Liver (tissue), 8 donors: ENCODE measurements at regions not wholly inside any gene's neighbourhood (a gene's known extent, or its start where the extent isn't known, plus 50 kb on each side); places are given as distances from the start of the nearest gene placed in this dataset.

ENCODE experiments used
- DNase-seq: peaks from one replicate; pipeline ENCODE4 v3.0.0-alpha.2; 2017; ENCODE audit warnings: low spot score
- H3K27ac ChIP-seq, 2 donors: one replicate each; pipeline ENCODE4 v1.7.0; 2013; ENCODE audit warnings: inconsistent platforms in 2 of 2, low read length in 2 of 2, control low read depth in 1 of 2, low read depth in 1 of 2, mild to moderate bottlenecking in 1 of 2
- H3K27me3 ChIP-seq, 4 donors: one replicate each; pipeline versions ENCODE4 v1.6.1 to v1.7.0; 2013; ENCODE audit warnings: low read length in 3 of 4, inconsistent platforms in 1 of 4, mild to moderate bottlenecking in 1 of 4, moderate library complexity in 1 of 4; ENCODE audit not compliant: control insufficient read depth in 4 of 4, insufficient read depth in 4 of 4
- H3K36me3 ChIP-seq, 4 donors: one replicate each; pipeline versions ENCODE4 v1.6.1 to v1.7.0; 2013; ENCODE audit warnings: low read length in 3 of 4, mild to moderate bottlenecking in 3 of 4, low read depth in 1 of 4, moderate library complexity in 1 of 4; ENCODE audit not compliant: control insufficient read depth in 4 of 4, insufficient read depth in 3 of 4
- H3K4me1 ChIP-seq, 4 donors: one replicate each; pipeline versions ENCODE4 v1.6.1 to v1.7.0; 2013; ENCODE audit warnings: low read length in 3 of 4, mild to moderate bottlenecking in 3 of 4, moderate library complexity in 1 of 4; ENCODE audit not compliant: control insufficient read depth in 4 of 4, insufficient read depth in 4 of 4
- H3K4me3 ChIP-seq, 3 donors: one replicate each; pipeline versions ENCODE4 v1.6.1 to v1.7.0; 2013; ENCODE audit warnings: low read length in 3 of 3, control low read depth in 1 of 3, low read depth in 1 of 3, mild to moderate bottlenecking in 1 of 3
- H3K9ac ChIP-seq, 2 donors: one replicate each; pipeline ENCODE4 v1.7.0; 2013; ENCODE audit warnings: low read length in 2 of 2, mild to moderate bottlenecking in 2 of 2, moderate library complexity in 2 of 2, control low read depth in 1 of 2, low read depth in 1 of 2
- H3K9me3 ChIP-seq, 4 donors: one replicate each; pipeline versions ENCODE4 v1.6.1 to v1.7.0; 2013; ENCODE audit warnings: low read length in 3 of 4; ENCODE audit not compliant: control insufficient read depth in 4 of 4
- ATF3 ChIP-seq: IDR thresholded peaks from 2 replicates; pipeline ENCODE4 v1.6.1; 2016; ENCODE audit warnings: antibody characterized with exemption
- CTCF ChIP-seq: fragments of 150-350 bp; IDR thresholded peaks from 2 replicates; pipeline ENCODE4 v1.5.1; 2017; ENCODE audit warnings: improper control_type of control experiment, low read depth, low read length; ENCODE audit not compliant: missing input control
- EGR1 ChIP-seq, 2 donors: IDR thresholded peaks; 2 replicates each; pipeline ENCODE4 v1.6.1; 2016 to 2018; ENCODE audit warnings: antibody characterized with exemption in 2 of 2, low read depth in 2 of 2
- FOXA1 ChIP-seq: IDR thresholded peaks from 2 replicates; pipeline ENCODE4 v1.6.1; 2016; ENCODE audit warnings: antibody characterized with exemption
- FOXA2 ChIP-seq: IDR thresholded peaks from 2 replicates; pipeline ENCODE4 v1.6.1; 2016; ENCODE audit warnings: antibody characterized with exemption
- GABPA ChIP-seq, 2 donors: IDR thresholded peaks in 1 of 2; conservative IDR thresholded peaks in 1 of 2; 2 replicates each; pipeline ENCODE4 v1.6.1; 2016; ENCODE audit warnings: antibody characterized with exemption in 2 of 2, mild to moderate bottlenecking in 1 of 2, moderate library complexity in 1 of 2
- HNF4A ChIP-seq, 2 donors: conservative IDR thresholded peaks; 2 replicates each; pipeline ENCODE4 v1.6.1; 2016; ENCODE audit warnings: antibody characterized with exemption in 2 of 2, mild to moderate bottlenecking in 2 of 2
- HNF4G ChIP-seq: IDR thresholded peaks from 2 replicates; pipeline ENCODE4 v1.6.1; 2016; ENCODE audit warnings: antibody characterized with exemption
- JUND ChIP-seq, 2 donors: IDR thresholded peaks; 2 replicates each; pipeline ENCODE4 v1.6.1; 2016; ENCODE audit warnings: antibody characterized with exemption in 2 of 2
- MAX ChIP-seq: IDR thresholded peaks from 2 replicates; pipeline ENCODE4 v1.6.1; 2016; ENCODE audit warnings: antibody characterized with exemption
- NR2F2 ChIP-seq: IDR thresholded peaks from 2 replicates; pipeline ENCODE4 v1.6.1; 2016; ENCODE audit warnings: antibody characterized with exemption
- RAD21 ChIP-seq, 2 donors: IDR thresholded peaks; 2 replicates each; pipeline ENCODE4 v1.6.1; 2016; ENCODE audit warnings: antibody characterized with exemption in 2 of 2, mild to moderate bottlenecking in 2 of 2
- REST ChIP-seq: IDR thresholded peaks from 2 replicates; pipeline ENCODE4 v1.6.1; 2016; ENCODE audit warnings: antibody characterized with exemption, mild to moderate bottlenecking
- RXRA ChIP-seq, 2 donors: IDR thresholded peaks; 2 replicates each; pipeline ENCODE4 v1.6.1; 2017 to 2018; ENCODE audit warnings: antibody characterized with exemption in 2 of 2, mild to moderate bottlenecking in 1 of 2
- SP1 ChIP-seq: IDR thresholded peaks from 2 replicates; pipeline ENCODE4 v1.6.1; 2018; ENCODE audit warnings: antibody characterized with exemption, mild to moderate bottlenecking
- TAF1 ChIP-seq: conservative IDR thresholded peaks from 2 replicates; pipeline ENCODE4 v1.6.1; 2016; ENCODE audit warnings: antibody characterized with exemption, mild to moderate bottlenecking
- YY1 ChIP-seq: IDR thresholded peaks from 2 replicates; pipeline ENCODE4 v1.6.1; 2016; ENCODE audit warnings: antibody characterized with exemption, mild to moderate bottlenecking
- ZBTB33 ChIP-seq: IDR thresholded peaks from 2 replicates; pipeline ENCODE4 v1.6.1; 2016; ENCODE audit warnings: antibody characterized with exemption
- WGBS: extraction: QIAGEN DNeasy Blood & Tissue Kit; methylation state at CpG from one replicate; pipeline ENCODE4 v1.1.7; 2013; 5-methylcytosine and 5-hydroxymethylcytosine counted together
- donor health status: healthy.
- donor health status: healthy.
- donor health status: healthy.
- donor health status: healthy.
- donor health status: healthy.

GRCh38 chr2:66273933-66274490 is 160.9 kb upstream of the MEIS1 start (continued):
- TF ChIP-seq RAD21 (IDR thresholded peaks at IDR 0.05) (no peak), YY1 (no peak)

GRCh38 chr2:66272751-66273150 is 162.2 kb upstream of the MEIS1 start:
- Histone ChIP-seq H3K27me3 (peaks cover 0 to 11% (median 0%) of the 10 kb centered on the region in 4 donors), H3K27ac (no peak overlapping the region), H3K9ac (no peak overlapping the region), H3K4me1 (no peaks in the 10 kb centered on the region), H3K4me3 (no peak overlapping the region), H3K9me3 (no peaks in the 10 kb centered on the region), H3K36me3 (no peaks in the 10 kb centered on the region)
- DNase-seq, result no peak
- TF ChIP-seq EGR1 (IDR thresholded peaks at IDR 0.05; ENCODE audit: low read depth in 2 of 2) (no peak), FOXA2 (no peak), HNF4A (conservative IDR thresholded peaks at IDR 0.05) (no peak), TAF1 (no peak), RAD21 (IDR thresholded peaks at IDR 0.05) (no peak), RXRA (IDR thresholded peaks at IDR 0.05) (no peak), NR2F2 (no peak), HNF4G (no peak), YY1 (no peak), FOXA1 (no peak), ZBTB33 (no peak), JUND (IDR thresholded peaks at IDR 0.05) (no peak), MAX (no peak), REST (no peak), SP1 (no peak), CTCF (no peak), GABPA (IDR thresholded peaks at IDR 0.05 in 1 of 2, conservative IDR thresholded peaks at IDR 0.05 in 1 of 2) (no peak), ATF3 (no peak)
- WGBS, result 83% methylated on average over 6 of the region's 6 CpGs
